AG09319 (cell line): ENCODE measurements at regions not wholly inside any gene's neighbourhood (a gene's known extent, or its start where the extent isn't known, plus 50 kb on each side); places are given as distances from the start of the nearest gene placed in this dataset.
A peak's percentile ranks its signal among the peaks of the same experiment; 100 is the strongest.

Experiments
- DNase-seq: peaks from one replicate; pipeline ENCODE4 v3.0.0-alpha.2; 2010; ENCODE audit warnings: low read depth; ENCODE audit errors: extremely low read depth
- TF ChIP-seq, protein P1 (sequence below): IDR thresholded peaks from 2 replicates; pipeline ENCODE4 v1.5.1; 2011; ENCODE audit warnings: low read depth, mild to moderate bottlenecking, inconsistent platforms, low read length, moderate library complexity

DNA sequence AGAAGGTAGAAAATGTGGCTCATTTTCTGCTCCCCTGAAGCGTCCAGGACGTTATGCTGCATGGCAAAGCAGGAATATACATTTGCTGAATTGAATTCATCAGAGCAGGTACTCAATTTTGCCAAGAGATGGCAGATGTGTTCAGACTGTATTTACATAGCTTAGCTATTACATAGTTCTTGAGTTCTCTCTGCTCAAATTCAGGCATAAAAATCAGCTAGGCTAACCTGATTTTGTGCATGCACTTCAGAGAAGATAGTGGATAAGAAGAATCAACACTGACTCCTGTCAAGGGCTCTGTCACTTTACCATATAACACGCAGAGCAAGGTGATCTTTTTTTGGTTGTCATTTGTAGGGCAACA lies 209.2 kb upstream of the FAM3C start:
- DNase-seq = no peak

DNA sequence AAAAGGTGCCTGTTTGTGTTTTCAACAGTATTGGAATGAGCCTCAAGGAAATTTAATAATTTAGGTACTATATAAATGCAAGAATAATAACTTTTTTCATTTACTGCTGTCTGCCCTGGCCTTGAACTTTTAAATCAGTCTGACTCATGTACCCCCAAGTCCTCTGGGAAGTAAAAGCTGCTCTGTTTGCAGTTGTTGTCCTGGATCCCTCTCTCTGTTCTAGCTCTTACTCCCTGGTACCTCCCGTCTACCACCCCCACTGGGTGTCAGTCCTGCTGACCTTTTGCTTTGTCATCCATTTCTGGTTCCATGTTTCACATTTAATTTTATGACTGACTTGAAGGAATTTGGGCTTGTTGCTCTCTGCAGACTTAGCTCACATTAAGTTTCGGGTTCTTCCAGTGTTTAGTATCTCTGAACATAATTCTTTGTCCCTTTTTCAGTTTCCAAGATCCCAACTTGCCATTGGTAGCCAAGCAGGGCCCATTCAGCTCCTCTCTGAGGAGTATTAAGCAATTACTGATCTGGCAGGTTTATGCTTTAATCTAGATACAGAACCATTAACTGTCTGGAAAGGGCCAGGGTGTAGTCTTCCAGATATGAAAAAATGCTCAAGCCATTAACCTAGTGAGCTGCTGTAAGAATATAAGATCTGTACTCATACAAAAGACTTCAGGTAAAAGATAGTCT lies 208.7 kb upstream of the FAM3C start:
- TF ChIP-seq, protein P1, sequence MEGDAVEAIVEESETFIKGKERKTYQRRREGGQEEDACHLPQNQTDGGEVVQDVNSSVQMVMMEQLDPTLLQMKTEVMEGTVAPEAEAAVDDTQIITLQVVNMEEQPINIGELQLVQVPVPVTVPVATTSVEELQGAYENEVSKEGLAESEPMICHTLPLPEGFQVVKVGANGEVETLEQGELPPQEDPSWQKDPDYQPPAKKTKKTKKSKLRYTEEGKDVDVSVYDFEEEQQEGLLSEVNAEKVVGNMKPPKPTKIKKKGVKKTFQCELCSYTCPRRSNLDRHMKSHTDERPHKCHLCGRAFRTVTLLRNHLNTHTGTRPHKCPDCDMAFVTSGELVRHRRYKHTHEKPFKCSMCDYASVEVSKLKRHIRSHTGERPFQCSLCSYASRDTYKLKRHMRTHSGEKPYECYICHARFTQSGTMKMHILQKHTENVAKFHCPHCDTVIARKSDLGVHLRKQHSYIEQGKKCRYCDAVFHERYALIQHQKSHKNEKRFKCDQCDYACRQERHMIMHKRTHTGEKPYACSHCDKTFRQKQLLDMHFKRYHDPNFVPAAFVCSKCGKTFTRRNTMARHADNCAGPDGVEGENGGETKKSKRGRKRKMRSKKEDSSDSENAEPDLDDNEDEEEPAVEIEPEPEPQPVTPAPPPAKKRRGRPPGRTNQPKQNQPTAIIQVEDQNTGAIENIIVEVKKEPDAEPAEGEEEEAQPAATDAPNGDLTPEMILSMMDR = no peak
- DNase-seq = no peak

More for the DNA sequence above, 209.2 kb upstream of the FAM3C start:
- TF ChIP-seq, protein P1 = peak; percentile 6

DNA sequence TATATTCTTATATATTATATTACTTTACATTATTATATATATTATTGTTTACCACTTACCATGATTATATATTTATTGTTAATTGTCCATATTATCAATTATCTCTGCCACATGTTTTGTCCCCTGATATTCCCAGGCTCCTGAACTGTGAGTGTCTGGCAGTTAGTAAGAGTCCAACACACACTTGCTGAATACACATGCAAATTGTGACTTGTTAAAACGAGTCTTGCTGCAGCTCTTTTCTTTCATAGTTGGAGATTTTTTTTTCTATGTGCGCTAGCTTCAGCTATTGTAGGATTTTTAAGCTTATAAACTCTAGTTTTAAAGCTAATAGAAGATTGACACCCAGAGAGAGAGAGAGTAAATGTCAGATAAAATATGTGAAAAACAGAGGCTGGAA lies 207.8 kb upstream of the FAM3C start:
- TF ChIP-seq, protein P1 = no peak
- DNase-seq = no peak

DNA sequence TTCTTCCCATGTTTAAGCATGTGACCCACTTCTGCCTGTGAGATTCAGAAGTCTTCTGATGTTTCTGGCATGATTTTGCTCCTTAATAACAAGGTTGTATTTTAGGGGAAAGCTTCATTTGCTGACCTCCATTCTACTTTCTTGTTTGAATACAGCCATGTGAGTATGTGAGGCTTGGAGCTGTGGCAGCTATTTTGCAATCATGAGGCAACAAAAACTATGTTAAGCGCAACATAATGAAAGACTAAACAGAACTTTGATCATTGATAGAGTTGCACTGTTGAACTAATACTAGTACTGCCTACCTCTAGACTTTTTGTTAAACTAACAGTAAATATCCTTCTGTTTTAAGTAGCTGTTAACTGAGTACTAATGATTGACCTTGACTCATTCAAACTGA lies 203.8 kb upstream of the FAM3C start:
- TF ChIP-seq, protein P1 = no peak
- DNase-seq = no peak

DNA sequence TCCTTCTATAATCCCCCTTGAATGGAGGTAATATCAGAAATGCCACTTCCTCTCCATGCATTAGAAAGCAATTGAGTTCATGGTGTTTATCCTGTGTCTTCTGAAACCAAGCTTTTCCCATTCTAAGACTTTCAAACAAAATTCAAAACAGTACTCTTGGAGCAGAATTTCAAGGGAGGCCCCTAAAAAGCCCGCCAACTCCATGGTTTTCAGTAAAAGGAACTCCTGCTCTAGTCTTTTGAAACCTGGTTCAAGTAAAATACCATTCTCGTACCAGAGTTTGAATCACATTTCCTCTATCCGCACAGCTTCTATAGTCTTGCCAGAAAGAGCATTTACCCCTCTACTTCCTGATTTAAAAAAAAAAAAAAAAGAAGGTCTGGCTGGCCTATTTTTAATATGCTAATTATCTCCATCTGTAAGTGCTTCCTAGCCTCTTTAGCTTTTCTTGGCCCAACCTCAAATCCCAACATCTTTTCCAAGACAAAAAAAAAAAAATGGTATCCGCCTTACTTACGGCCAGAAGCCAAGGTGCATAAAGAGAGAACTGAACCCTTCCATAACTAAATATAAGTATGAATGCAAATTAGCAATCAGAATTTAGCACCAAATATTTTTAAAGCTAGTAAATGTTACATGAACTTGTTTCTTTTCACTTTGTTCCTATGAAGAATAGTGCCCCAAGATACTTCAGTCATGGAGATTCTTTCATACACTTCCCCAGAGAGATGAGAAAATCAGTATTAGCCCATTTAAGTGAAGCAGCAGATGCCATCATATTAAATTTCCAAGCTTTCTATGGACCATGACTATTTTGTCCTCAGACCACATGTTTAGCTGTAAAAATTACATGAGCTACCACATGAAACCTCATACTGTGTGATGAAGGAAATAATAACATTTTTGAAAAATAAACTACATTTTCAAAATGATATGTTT lies 199.9 kb upstream of the FAM3C start:
- TF ChIP-seq, protein P1 = no peak
- DNase-seq = no peak

DNA sequence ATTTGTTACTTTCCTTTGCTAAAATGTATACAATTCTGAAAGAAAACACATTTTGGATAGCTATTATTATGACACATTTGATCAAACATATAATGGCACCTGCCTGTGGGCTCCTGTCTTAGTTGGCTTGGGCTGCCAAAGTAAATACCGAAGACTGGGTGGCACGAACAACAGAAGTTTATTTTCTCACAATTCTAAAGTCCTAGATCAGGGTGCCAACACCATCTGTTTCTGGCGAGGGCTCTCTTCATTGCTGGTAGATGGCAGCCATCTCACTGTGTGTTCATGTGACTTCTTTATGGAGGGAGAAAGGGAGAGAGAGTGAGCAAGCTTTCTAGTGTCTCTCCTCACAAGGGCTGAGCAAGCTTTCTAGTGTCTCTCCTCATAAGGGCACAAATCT lies 195.8 kb upstream of the FAM3C start:
- DNase-seq = no peak
- TF ChIP-seq, protein P1 = no peak

DNA sequence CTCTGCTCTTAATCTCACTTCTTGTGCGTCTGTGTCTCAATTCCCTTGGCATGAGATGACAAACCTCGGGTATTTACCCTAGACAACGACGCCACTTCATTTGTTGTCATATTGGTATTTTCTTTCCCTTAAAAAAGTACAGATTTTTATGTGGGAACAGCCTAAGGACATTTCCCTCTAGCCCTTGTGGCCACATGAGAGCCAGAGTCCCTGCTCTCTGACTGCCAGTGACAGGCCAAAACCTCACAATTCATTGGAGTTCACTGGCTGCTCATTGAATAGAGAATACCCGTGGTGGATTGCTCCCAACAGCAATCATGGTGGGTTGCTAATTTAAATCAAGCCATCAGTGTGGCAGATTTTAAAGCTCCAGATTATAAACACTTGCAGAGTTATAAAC lies 191.3 kb upstream of the FAM3C start:
- DNase-seq = no peak
- TF ChIP-seq, protein P1 = no peak
